DMS53 treated with DMSO at 0.1 percent for 48 hours (cell line): ENCODE measurements at regions not wholly inside any gene's neighbourhood (a gene's known extent, or its start where the extent isn't known, plus 50 kb on each side); places are given as distances from the start of the nearest gene placed in this dataset.

Experiments
- DNase-seq: peaks from one replicate; lab custom pipeline; 2025; ENCODE audit not compliant: unreplicated experiment; lab: John Stamatoyannopoulos, UW

- DNase-seq: no peak
Measured at GRCh38 chr9:1201262-1201661, 151.1 kb downstream of the DMRT2 start.

- DNase-seq: no peak
Measured at GRCh38 chr9:1201901-1202300, 151.7 kb downstream of the DMRT2 start.

GRCh38 chr9:1202512-1203280, 152.5 kb downstream of the DMRT2 start:
- no peak for DNase-seq

- DNase-seq: no peak
Measured at GRCh38 chr9:1207686-1208085, 157.5 kb downstream of the DMRT2 start.

GRCh38 chr9:1208157-1208556, 158.0 kb downstream of the DMRT2 start:
- no peak for DNase-seq

- DNase-seq: no peak
Measured at GRCh38 chr9:1210954-1211353, 160.8 kb downstream of the DMRT2 start.

- no peak for DNase-seq
Measured at GRCh38 chr9:1216532-1216931, 166.4 kb downstream of the DMRT2 start.

GRCh38 chr9:1217076-1217475, 166.9 kb downstream of the DMRT2 start:
- DNase-seq: no peak

- DNase-seq: no peak
Measured at GRCh38 chr9:1219284-1219683, 169.1 kb downstream of the DMRT2 start.

GRCh38 chr9:1221298-1221697, 171.1 kb downstream of the DMRT2 start:
- DNase-seq: no peak

- DNase-seq: no peak
Measured at GRCh38 chr9:1222511-1222910, 172.4 kb downstream of the DMRT2 start.

- no peak for DNase-seq
Measured at GRCh38 chr9:1231998-1232919, 182.1 kb downstream of the DMRT2 start.

- no peak for DNase-seq
Measured at GRCh38 chr9:1233568-1233967, 183.4 kb downstream of the DMRT2 start.

- no peak for DNase-seq
Measured at GRCh38 chr9:1235650-1236049, 185.5 kb downstream of the DMRT2 start.

GRCh38 chr9:1236061-1236460, 185.9 kb downstream of the DMRT2 start:
- DNase-seq: no peak

GRCh38 chr9:1238407-1238806, 188.2 kb downstream of the DMRT2 start:
- no peak for DNase-seq

GRCh38 chr9:1248743-1249142, 198.6 kb downstream of the DMRT2 start:
- no peak for DNase-seq

GRCh38 chr9:1253064-1253979, 203.2 kb downstream of the DMRT2 start:
- no peak for DNase-seq

- no peak for DNase-seq
Measured at GRCh38 chr9:1254071-1254470, 203.9 kb downstream of the DMRT2 start.

GRCh38 chr9:1256178-1256577, 206.0 kb downstream of the DMRT2 start:
- no peak for DNase-seq

- no peak for DNase-seq
Measured at GRCh38 chr9:1261266-1261665, 211.1 kb downstream of the DMRT2 start.
